K562 (cell line): ENCODE measurements at regions not wholly inside any gene's neighbourhood (a gene's known extent, or its start where the extent isn't known, plus 50 kb on each side); places are given as distances from the start of the nearest gene placed in this dataset.

Experiments
- ATAC-seq: fragments of 200-7000 bp; cut with Tn5 transposase; 3 replicates; pipeline ENCODE4 v1.9.1; 2020; ENCODE audit warnings: moderate library complexity
- BruUV-seq: library from RNA; stranded (reverse); fragments of 400-500 nt; replicated peaks from 2 replicates; lab custom pipeline; 2021; lab: Mats Ljungman, UMichigan
- CTCF ChIA-PET: fragments of 300-600 bp; formaldehyde crosslinking; extraction: SDS; loops from one replicate; lab custom pipeline; 2021; ENCODE audit warnings: low intra/inter-chr PET ratio; lab: Yijun Ruan, JAX
- POLR2A ChIA-PET: fragments of 300-600, 350-650 bp; sonication (Branson Sonifier 250); formaldehyde crosslinking; extraction: SDS; loops from one replicate; lab custom pipeline; 2021; ENCODE audit warnings: antibody characterized with exemption, inconsistent platforms; lab: Yijun Ruan, JAX
- DNase-seq, 4 experiments: peaks; one replicate each; pipeline versions ENCODE4 v3.0.0 to v3.0.0-alpha.2; 2011 to 2018; ENCODE audit warnings: low spot score in 3 of 4, mixed read lengths in 3 of 4; ENCODE audit errors: extremely low read depth in 1 of 4
- FAIRE-seq: peaks from 2 replicates; lab custom pipeline; 2011; peaks lifted over from hg19 to GRCh38; lab: Jason Lieb, UNC
- H2AFZ ChIP-seq: 2 replicates; pipeline ENCODE4 v1.6.0; 2011; ENCODE audit warnings: low read depth, low read length, control low read depth, inconsistent platforms
- H3K27ac ChIP-seq: fragments of 200-600 bp; 3 replicates; pipeline ENCODE4 v1.8.0; 2011; ENCODE audit warnings: low read depth, mild to moderate bottlenecking, control low read depth, inconsistent platforms, low read length, moderate library complexity, mixed read lengths; ENCODE audit errors: extremely low read depth
- H3K27me3 ChIP-seq, 2 experiments: fragments of 300-600 bp in 1 of 2; 2 replicates in 1 of 2; 3 replicates in 1 of 2; pipeline versions ENCODE4 v1.6.0 to v1.8.0; 2011; ENCODE audit warnings: inconsistent platforms in 2 of 2, low read length in 2 of 2, mild to moderate bottlenecking in 1 of 2, mixed read lengths in 1 of 2, moderate library complexity in 1 of 2; ENCODE audit not compliant: control insufficient read depth in 2 of 2, insufficient read depth in 2 of 2
- H3K36me3 ChIP-seq: fragments of 300-600 bp; 3 replicates; pipeline ENCODE4 v1.8.0; 2011; ENCODE audit warnings: mild to moderate bottlenecking, low read length, inconsistent platforms; ENCODE audit not compliant: control insufficient read depth, insufficient read depth
- H3K4me1 ChIP-seq, 2 experiments: fragments of 200-600 bp in 1 of 2; replicated peaks in 1 of 2; 2 replicates in 1 of 2; 3 replicates in 1 of 2; pipeline versions ENCODE4 v1.5.1 to v1.8.0; 2011; ENCODE audit warnings: inconsistent platforms in 2 of 2, low read length in 2 of 2, mild to moderate bottlenecking in 1 of 2, mixed read lengths in 1 of 2, moderate library complexity in 1 of 2; ENCODE audit not compliant: control insufficient read depth in 2 of 2, insufficient read depth in 2 of 2
- H3K4me2 ChIP-seq: 2 replicates; pipeline ENCODE4 v1.6.1; 2011; ENCODE audit warnings: low read length, control low read depth, inconsistent platforms, mixed read lengths; ENCODE audit not compliant: insufficient read depth
- H3K4me3 ChIP-seq: fragments of 200-600 bp; sonication (generic), shearing (Covaris generic); 2 replicates; pipeline ENCODE4 v1.5.1; 2016; ENCODE audit warnings: control low read depth, inconsistent platforms
- H3K79me2 ChIP-seq: fragments of 200-600 bp; 3 replicates; pipeline ENCODE4 v1.8.0; 2011; ENCODE audit warnings: low read length, inconsistent platforms; ENCODE audit not compliant: control insufficient read depth, insufficient read depth
- H3K9ac ChIP-seq, 2 experiments: 2 replicates each; pipeline versions ENCODE4 v1.6.0 to v1.6.1; 2011; ENCODE audit warnings: low read depth in 2 of 2, low read length in 2 of 2, control low read depth in 1 of 2, inconsistent platforms in 1 of 2, mild to moderate bottlenecking in 1 of 2, mixed read lengths in 1 of 2; ENCODE audit not compliant: insufficient read depth in 1 of 2
- H3K9me1 ChIP-seq: one replicate; pipeline ENCODE4 v1.6.0; 2011; ENCODE audit warnings: inconsistent platforms, mild to moderate bottlenecking, low read length, moderate library complexity; ENCODE audit not compliant: control insufficient read depth, insufficient read depth
- H3K9me3 ChIP-seq: replicated peaks from 2 replicates; pipeline ENCODE4 v1.5.1; 2011; ENCODE audit warnings: low read depth, low read length, inconsistent platforms; ENCODE audit not compliant: control insufficient read depth, insufficient read depth
- H4K20me1 ChIP-seq: replicated peaks from 2 replicates; pipeline ENCODE4 v1.6.1; 2011; ENCODE audit warnings: low read length, inconsistent platforms, mixed read lengths; ENCODE audit not compliant: control insufficient read depth, insufficient read depth
- CBX3 ChIP-seq, 2 experiments: IDR thresholded peaks; 1 replicate in 1 of 2; 2 replicates in 1 of 2; pipeline ENCODE4 v1.6.1; 2012; ENCODE audit warnings: inconsistent platforms in 2 of 2, low read length in 2 of 2, borderline replicate concordance in 1 of 2, control low read depth in 1 of 2
- PURB ChIP-seq: sonication (generic); formaldehyde crosslinking; IDR thresholded peaks from 2 replicates; pipeline ENCODE4 v1.9.0; 2021; ENCODE audit warnings: low read depth, mild to moderate bottlenecking, missing genetic modification reagents
- SNIP1 ChIP-seq: fragments of 450-650 bp; IDR thresholded peaks from 2 replicates; pipeline ENCODE4 v1.7.1; 2017; ENCODE audit warnings: low read depth, mild to moderate bottlenecking
- TRIM28 ChIP-seq: fragments of 450-650 bp; IDR thresholded peaks from 2 replicates; pipeline ENCODE4 v1.6.1; 2017
- WGBS: fragments of 100-300 bp; shearing (Covaris generic); methylation state at CpG from one replicate; pipeline ENCODE4 v1.1.6; 2016; ENCODE audit warnings: low coverage, mixed read lengths; ENCODE audit not compliant: insufficient coverage; ENCODE audit errors: missing lambda C conversion rate; 5-methylcytosine and 5-hydroxymethylcytosine counted together
- in situ Hi-C: fragments of 300-500 bp; cut with MboI; formaldehyde crosslinking; loops from 4 replicates; pipeline ENCODE4 v1.15.0; 2018; ENCODE audit warnings: inconsistent platforms, mixed read lengths
- intact Hi-C: fragments of 100-400 bp; cut with micrococcal nuclease; formaldehyde crosslinking; loops from 2 replicates; pipeline ENCODE4 v1.14.2; 2022
- TF ChIP-seq, protein P1 (sequence below), 2 experiments: fragments of 200-800 bp in 1 of 2; sonication (Bioruptor generic) in 1 of 2; sonication (generic) in 1 of 2; formaldehyde crosslinking in 1 of 2; IDR thresholded peaks in 1 of 2; conservative IDR thresholded peaks in 1 of 2; 2 replicates each; pipeline versions ENCODE4 v1.5.0 to v1.6.1; 2016 to 2020; ENCODE audit warnings: missing compliant biosample characterization in 1 of 2, missing genetic modification characterization in 1 of 2, missing genetic modification reagents in 1 of 2

DNA sequence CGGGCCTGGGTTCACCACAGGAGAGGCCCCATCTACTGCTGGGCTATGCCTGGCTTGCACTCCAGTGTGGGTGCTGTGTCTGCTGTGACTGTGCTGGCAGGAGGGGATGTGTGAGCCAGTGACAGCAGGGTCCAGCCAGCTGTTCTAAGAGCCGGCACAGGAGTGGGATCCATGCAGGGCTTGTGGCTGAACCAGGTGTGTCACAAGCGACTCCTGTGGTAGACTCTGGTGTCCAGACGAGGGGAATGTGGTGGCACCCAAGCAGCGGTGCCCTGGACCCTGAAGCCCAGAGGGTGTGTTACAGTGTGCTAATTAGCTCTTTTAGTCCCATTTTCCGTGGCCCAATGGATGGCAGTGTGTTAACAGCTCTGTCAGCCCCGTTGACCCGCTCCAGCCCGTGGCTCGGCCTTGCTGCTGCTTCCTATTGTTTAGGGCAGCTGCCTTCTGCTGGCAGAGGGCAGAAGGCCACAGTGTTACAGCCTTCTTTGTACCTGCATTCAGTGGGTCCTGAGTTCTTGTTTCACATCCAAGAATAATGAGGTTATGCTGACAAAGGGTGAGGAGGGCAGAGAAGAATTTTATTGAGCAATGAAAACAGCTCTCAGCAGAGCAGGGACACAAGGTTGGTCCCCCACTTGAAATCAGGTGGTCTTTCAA is 78.5 kb upstream of the RNU6-1 start:
- FAIRE-seq (no peak), DNase-seq (no peak), ATAC-seq (no peak)
- no peak overlapping the region for H3K4me3 ChIP-seq
- H3K79me2 ChIP-seq = no peaks in the 10 kb centered on the region
- H3K27me3 ChIP-seq = no peaks in the 10 kb centered on the region
- no peak overlapping the region for H3K9ac ChIP-seq
- no peak overlapping the region for H2AFZ ChIP-seq
- no peaks in the 10 kb centered on the region for H4K20me1 ChIP-seq
- H3K4me2 ChIP-seq = no peak overlapping the region
- H3K9me1 ChIP-seq = no peaks in the 10 kb centered on the region
- no peak overlapping the region for H3K27ac ChIP-seq
- in situ Hi-C loops (no loop called here), intact Hi-C loops (no loop called here)
- WGBS = 73% methylated on average over 10 of the region's 10 CpGs
- H3K9me3 ChIP-seq = no peaks in the 10 kb centered on the region
- CTCF ChIA-PET = no interaction called here
- POLR2A ChIA-PET = interaction anchor here (0.6 kb wide), 1 partner anchor 214 kb away, joined by 3 read pairs; no protein-coding TSS in a partner anchor
- no peaks in the 10 kb centered on the region for H3K36me3 ChIP-seq
- no TSS peak for BruUV-seq
- peaks cover 5 to 30% of the 10 kb centered on the region in 2 experiments; a peak in 3 of 5 replicates for H3K4me1 ChIP-seq
- TF ChIP-seq TRIM28 (0 out of 2 replicates have a peak, but pooled peaks have one; percentile 41), PURB (no peak), CBX3 (IDR thresholded peaks at IDR 0.05; ENCODE audit: borderline replicate concordance in 1 of 2, low read length in 2 of 2) (peak in 1 of 2 experiments; percentile 30; a peak in 1 of 3 replicates), SNIP1 (no peak)
- TF ChIP-seq, protein P1, sequence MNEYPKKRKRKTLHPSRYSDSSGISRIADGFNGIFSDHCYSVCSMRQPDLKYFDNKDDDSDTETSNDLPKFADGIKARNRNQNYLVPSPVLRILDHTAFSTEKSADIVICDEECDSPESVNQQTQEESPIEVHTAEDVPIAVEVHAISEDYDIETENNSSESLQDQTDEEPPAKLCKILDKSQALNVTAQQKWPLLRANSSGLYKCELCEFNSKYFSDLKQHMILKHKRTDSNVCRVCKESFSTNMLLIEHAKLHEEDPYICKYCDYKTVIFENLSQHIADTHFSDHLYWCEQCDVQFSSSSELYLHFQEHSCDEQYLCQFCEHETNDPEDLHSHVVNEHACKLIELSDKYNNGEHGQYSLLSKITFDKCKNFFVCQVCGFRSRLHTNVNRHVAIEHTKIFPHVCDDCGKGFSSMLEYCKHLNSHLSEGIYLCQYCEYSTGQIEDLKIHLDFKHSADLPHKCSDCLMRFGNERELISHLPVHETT (CRISPR knock-in tag; conservative IDR thresholded peaks at IDR 0.05 in 1 of 2, IDR thresholded peaks at IDR 0.05 in 1 of 2) = no peak
